GM18519 (cell line): ENCODE measurements at regions not wholly inside any gene's neighbourhood (a gene's known extent, or its start where the extent isn't known, plus 50 kb on each side); places are given as distances from the start of the nearest gene placed in this dataset.
"Not testable (repeated sequence)": the region's sequence is repeated elsewhere in the genome, so short reads cannot be mapped to it uniquely, and the experiment has no call there.

Experiments
- ATAC-seq: cut with Tn5 transposase; IDR thresholded peaks from one replicate; pipeline ENCODE4 v1.9.1; 2021; ENCODE audit warnings: mild to moderate bottlenecking, moderate library complexity; ENCODE audit not compliant: unreplicated experiment, low FRiP score

DNA sequence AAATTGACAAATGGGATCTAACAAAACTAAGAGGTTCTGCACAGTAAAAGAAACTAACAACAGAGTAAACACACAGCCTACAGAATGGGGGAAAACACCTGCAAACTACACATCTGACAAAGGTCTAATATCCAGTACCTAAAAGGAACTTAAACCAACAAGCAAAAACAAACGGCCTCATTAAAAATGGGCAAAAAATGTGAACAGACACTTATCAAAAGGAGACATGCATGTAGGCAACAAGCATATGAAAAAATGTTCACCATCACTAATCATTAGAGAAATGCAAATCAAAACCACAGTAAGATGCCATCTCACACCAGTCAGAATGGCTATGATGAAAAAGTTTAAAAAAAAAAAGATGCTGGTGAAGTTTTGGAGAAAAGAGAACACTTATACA lies 197.4 kb downstream of the KBTBD2 start:
- ATAC-seq: no peak

DNA sequence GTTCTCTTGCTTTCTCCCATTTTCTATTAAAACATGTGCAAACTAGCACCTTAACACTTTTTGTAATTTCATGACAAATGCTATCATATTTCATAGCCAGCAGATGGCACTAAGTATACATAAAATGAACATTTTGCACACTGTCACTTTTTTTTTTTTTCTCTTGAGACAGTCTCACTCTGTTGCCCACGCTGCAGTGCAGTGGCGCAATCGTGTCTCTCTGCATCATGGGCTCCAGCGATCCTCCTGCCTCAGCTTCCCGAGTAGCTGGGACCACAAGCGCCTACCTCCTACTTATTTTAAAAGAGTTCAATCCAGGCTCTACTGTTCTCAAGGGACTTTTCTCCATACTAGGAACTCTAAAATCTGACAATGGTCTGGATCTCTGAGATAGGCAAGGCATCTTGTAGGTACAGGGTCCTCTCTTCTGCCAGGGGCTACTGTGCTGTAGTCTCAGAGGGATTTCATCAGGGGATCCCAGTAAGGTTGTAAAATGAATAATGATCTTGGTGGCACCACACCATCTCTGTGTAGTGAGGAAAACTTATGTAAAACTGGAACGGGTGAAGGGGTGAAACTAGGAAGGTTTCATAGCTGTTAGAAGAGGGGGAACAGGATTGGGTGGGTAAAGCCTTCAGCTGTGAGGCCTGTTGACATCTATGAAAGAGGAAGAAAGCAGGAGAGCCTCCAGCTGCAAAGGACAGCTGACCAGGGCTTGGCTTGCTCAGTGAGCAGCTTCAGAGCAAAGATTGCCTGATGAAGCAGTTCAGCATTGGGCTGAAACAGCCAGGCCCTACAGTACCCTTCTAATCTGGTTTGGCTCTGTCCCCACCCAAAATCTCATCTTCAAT lies 196.9 kb downstream of the AVL9 start:
- ATAC-seq: peak; percentile 52

DNA sequence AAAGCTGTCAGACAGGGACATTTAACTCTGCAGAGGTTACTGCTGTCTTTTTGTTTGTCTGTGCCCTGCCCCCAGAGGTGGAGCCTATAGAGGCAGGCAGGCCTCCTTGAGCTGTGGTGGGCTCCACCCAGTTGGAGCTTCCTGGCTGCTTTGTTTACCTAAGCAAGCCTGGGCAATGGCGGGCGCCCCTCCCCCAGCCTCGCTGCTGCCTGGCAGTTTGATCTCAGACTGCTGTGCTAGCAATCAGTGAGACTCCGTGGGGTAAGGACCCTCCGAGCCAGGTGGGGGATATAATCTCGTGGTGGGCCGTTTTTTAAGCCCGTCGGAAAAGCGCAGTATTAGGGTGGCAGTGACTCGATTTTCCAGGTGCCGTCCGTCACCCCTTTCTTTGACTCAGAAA lies 192.8 kb downstream of the AVL9 start:
- ATAC-seq: not testable (repeated sequence)

DNA sequence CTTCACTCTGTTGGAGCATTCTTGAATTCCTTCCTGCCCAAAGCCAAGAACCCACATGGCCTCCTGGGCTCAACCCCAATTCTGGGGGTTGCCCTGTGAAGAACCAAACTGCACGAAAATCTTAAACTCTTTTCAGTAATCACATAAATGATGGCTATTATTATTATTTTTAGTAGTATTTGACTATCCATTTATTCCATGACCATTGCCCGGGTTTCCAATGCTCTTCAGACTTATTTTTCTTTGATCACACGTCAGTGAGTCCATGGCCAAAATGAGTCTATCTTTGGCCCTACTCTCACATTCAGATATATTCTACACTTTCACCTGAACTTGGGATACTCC lies 185.9 kb downstream of the AVL9 start:
- ATAC-seq: no peak

DNA sequence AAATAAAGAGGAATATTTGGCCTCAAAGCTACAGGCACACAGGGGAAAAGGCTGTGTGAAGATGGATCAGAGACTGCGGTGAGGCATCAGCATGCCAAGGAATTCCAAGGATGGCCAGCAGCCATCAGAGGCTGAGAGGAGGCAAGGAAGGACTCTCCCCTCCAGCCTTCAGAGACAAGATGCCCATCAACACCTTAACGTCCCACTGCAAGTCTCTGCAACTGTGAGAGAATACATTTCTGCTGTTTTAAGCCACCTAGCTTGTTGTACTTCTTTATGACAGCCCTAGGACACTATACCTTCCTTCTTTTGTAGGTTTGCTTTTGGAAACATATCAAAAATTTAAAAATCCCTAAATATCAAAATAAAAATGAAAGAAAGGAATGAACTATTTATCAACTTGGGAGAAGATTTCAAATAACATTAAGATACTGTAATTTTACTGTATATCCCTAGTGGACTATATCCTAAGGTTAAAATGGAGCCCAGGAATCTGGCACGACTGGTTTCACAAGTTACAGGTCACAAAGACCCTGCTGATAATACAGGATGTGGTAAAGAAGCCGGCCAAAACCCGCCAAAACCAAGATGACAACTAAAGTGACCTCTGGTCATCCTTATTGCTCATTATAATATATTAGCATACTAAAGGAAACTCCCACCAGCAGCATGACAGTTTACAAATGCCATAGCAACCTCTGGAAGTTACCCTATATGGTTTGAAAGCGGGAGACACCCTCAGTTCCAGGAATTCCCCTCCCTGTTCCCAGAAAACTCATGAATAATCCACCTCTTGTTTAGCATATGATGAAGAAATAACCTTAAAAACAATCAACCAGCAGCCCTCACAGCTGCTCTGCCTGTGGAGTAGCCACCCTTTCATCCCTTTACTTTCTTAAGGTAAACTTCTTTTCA lies 185.2 kb downstream of the AVL9 start:
- no peak for ATAC-seq

DNA sequence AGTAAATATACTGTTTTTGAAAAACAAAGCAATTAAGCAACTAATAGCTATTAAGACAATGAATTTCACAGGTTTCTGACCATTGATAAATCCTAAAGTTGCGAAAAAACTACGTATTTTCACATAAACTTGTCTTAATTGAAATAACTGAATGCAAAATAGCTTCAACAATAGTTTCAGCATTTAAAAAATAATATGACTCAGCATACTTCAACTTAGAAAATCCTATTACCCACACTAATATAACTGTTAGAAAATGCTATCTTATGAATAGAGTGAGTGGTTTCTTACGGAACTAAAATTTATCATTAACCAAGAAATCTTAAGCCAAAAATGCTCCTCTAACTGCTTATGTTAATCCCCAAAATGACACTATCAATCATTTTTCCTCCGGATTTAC lies 183.9 kb downstream of the AVL9 start:
- no peak for ATAC-seq

DNA sequence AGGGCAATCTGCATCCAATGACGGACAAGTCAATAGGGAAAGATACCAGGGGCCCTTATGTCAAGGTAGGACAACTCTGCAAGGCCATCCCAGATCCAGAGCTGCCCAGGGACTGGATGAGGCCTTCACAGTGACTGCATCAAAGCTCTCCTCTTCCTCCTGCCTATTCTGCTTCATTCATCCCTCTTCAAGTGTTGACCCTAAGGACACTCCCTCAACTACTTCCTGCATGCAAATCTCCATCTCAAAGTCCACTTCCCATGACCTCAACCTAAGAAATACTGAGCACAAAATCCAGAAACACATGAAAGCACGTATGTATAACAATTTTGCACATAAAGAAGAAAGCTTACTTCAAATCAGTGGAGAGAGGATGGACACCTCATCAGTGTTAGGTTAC lies 182.3 kb downstream of the AVL9 start:
- ATAC-seq: no peak

DNA sequence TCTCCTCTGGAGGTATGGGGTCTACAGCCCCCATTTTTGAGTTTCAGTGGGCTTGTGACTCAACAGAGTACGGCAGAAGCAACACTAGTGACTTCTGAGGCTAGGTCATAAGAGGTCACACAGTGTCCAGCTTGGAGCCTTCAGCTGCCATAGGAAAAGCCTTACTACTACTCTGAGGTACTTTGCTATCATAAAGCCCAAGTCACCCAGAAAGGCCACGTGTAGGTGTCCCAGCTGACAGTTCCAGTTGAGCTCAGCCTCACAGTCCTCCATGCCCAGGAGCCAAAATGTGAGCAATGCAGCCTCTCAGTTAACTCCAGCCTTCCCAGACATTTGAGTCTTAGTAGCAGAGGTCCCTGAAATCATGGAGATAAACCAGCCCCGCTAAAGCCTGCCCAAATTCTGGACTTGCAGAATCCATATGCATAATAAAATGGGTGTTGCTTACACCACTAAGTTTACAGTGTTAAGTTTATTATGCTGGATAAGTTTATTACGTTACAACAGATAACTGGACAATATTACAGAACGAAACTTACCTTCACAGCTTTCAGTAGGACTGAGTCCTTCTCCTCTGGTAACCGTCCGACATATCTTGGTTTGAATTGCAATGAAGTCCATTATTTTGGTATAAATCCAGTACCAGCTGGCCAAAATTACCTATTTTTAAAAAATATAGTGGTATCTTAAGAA lies 181.1 kb downstream of the AVL9 start:
- ATAC-seq: no peak

DNA sequence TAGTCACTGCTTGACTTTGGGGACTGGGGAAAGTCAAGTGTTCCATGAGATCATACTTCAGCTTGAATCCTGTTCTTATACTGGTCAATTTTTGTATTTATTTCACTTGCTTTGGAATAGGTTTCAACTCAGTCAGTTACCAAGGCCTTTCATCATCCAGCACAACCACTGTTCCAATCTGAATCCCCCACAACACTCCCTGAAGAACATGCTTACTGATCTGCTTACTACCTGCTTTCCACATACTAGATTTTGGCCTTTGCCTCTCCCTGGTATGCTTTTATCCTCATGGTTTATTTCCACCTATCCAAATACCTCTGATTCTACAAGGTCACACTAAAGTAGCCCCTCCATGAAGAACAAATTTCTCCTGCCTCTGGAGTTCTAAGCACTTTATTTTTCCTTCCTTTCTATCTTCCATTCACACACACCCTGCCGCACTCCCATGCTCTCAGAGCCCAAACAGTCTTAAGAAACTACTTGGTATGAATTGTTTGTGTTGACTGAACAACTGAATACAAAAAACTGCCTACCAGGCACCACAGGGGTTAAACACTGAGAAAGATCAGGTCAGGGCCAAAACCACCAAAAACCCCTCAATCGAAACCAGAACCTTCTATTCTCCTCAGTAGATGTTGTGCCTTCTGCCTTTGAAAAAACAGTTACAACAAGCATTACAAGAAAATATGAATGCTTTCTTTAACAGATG lies 178.1 kb downstream of the AVL9 start:
- no peak for ATAC-seq

DNA sequence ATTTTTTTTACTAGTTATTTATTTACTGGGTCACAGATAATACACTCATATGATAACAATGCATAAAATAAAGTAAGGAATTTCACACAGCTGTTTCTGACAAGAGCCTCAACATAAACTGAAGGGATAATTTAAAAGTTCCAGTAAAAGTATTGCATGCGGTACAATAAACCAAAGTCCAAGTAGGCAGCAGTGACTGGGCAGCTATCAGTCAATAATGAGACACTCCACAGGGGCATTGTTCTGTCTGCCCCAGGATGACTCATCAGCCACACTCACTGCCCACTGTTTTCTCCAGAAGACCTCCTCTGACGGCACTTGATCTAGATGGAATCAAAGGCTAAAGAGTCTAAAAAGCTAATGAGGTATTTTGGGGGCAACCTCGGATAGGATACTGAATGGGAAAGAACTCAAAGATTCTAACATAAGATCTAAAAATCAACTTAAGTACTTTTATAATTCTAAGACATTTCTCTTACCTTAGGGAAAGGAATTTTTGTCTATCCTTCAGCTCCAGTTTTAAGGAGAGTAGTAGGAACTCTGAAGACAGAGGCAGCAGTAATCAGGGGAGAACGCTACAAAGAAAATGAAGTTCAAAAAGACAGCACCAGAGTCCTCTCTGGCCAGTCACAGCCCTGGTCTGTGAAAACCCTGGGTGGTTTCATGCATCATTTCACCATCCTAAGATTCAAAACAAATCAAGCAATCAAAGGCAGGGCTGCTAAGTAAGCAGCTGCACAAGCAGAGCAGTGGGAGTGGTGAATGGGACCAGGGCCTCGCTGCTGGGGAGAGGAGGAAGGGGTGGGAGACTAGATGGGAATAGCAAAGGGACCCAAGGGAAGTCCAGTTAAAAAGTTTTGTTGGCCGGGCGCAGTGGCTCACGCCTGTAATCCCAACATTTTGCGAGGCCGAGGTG lies 175.1 kb downstream of the AVL9 start:
- ATAC-seq: no peak

DNA sequence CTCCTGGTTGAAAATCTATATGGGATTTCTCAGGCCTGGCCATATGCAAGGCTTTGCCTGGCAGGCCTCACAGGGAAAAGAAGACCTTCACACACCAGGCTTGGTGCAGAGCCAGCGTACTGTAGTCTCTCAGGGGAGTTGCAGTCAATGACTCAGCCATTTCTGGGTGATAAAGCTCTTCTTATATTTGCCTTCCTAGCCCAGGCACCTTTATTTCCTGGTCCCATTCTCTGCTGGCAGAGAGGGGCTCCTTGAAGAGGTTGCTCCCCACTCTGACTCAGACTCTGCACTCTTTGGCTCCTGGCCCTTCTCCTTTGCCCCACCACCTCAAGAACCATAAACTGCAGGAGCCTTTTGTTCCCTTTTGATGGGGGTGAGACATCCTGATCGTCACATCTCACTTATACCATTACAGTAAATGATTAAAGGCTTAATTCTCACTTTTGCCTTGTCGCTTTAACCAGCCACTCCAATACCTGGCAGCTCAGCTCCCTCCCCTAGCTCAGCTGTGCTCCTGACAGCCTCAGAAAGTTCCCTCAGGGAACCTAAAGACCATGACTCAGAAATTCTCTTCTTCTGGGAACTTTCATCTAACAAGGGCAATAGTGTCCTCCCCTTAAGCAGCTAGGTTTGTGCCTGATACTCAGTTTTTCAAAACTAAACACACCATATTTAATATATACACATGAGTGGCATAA lies 174.0 kb downstream of the AVL9 start:
- ATAC-seq: not testable (repeated sequence)

DNA sequence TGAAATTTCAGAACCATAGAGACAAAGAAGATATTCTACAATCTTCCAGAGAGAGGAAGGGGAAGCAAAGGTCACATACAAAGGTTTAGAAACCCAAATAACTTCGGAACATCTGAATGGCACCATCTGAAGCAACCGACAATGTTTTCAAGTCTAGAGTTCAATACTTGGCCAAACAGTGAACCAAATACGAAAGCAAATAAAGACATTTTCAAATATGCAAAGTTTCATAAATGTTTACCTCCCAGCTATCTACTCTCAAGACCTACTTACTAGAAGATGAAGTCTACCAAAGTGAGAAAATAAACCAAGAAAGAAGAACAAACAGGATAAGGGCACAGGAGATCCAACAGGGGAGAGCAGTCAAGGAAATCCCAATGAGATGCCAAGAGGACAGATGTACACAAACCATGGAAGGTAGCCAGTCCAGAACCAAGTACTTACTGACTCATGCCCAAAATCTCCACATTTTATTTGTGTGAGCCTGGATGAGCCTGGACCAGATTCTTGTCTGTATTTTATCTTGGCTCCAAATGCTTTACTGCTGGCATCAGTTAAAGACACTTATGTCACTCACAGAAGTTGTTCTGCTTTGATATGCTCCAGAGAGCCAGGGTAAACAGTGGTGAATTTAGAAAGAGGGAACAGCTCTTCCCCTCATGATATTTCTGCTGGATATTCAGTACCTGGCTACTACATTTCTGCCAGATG lies 173.3 kb downstream of the AVL9 start:
- ATAC-seq: not testable (repeated sequence)

DNA sequence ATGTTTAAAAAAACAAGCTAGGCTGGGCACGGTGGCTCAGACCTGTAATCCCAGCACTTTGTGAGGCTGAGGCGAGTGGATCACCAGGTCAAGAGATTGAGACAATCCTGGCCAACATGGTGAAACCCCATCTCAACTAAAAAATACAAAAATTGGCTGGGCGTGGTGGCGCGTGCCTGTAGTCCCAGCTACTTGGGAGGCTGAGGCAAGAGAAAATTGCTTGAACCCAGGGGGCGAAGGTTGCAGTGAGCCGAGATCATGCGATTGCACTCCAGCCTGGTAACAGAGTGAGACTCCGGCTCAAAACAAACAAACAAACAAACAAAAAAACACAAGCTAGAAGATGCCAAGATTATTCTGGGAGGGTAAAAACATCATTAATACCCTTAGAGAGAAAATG lies 172.3 kb downstream of the AVL9 start:
- not testable (repeated sequence) for ATAC-seq

DNA sequence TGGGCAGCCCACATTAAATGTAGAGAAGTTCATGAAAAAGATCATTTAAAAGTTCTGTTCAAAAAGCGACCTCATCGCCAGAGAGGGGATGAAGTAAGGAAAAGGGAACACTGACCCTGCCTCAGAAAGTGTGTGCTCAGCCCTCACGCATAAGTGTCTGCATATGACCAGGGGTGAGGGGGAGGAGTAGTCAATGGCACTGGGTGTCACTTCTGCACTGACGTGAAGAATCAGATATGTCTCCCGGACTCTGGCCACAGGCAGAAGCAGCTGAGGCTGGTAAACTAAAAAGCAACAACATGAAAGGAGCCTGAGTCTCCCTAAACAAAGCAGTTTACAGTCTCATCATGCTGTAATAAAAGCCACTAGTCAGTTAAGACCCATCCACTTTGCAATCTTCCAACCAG lies 168.5 kb downstream of the AVL9 start:
- ATAC-seq: not testable (repeated sequence)

DNA sequence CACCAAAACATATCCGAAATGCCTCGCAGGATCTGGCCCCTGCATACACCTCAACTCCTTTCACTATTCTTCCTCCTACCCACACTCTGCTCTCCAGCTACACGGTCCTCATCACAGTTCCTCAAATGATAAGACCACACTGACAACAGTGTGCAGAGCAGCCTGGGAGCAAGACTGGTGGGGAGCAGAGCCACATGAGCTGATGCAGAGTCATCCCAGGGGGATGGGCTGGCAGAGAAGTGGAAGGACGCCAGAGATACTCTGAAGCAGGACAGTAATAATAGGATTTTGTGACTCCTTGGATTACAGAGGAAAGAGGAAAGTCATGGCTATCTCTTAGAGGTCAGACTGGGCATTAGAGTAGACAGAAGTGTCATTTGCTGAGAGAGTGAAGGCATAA lies 167.2 kb downstream of the AVL9 start:
- ATAC-seq: not testable (repeated sequence)

DNA sequence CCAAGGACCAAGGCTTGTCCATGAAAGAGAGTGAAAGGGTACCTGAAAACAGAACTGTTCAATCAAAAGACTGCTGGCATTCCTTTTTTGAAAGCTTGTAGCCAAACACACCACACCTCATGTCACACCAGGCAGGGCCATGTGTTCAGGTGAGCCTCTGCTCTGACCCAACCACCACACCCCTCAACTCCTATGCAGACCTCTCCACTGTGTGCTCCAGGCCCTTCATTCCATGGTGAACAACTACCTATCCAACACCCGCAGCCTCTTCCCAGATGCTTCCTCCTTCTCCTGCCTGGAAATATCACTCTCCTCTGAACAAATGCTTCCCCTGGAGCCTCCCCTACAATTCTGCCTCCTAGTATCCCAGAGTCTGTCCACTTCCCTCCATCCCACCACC lies 166.6 kb downstream of the AVL9 start:
- no peak for ATAC-seq

DNA sequence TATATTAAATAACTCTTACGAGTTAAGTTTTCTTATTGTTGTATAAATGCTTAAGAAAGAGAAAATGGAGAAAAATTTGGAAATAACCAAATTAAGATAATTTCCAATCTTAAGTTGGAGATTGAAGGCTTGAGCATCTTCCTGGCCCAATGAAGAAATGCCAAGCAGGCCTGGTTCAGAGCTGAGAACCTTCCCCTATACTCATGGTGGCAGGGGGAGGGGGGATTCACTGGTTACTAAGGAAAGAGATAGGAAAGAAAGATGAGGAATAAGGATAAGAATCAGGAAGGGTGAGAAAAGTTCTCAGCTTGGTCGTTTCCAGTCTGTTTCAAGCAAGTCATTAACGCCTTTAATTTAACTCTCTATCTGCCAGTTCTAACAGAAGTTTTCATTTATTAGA lies 166.2 kb downstream of the AVL9 start:
- ATAC-seq: no peak

DNA sequence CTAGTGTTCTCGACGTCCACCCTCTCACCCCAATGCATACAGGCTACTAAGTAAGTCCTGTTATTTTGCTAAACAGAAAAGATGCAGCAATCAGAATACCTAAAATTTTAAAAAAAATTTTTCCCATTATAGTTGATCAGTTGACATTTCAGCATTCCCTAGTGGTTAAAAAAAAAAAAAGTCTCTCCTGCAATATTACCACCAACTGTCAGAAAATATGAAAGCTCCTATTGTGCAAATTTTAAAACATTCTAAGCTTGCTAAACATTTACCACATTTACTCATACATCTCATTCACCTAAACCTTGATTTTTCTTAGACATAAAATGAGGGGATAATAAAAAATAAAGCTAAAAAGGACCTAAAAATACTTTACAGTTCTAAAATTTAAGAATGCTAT lies 165.6 kb downstream of the AVL9 start:
- ATAC-seq: no peak
